Gastroesophageal sphincter (tissue), 4 donors: ENCODE measurements at regions not wholly inside any gene's neighbourhood (a gene's known extent, or its start where the extent isn't known, plus 50 kb on each side); places are given as distances from the start of the nearest gene placed in this dataset.

ENCODE experiments used
- ATAC-seq: fragments of 150-250 bp; one replicate; pipeline ENCODE4 v1.9.1; 2016; ENCODE audit warnings: mild to moderate bottlenecking, moderate library complexity
- H3K27ac ChIP-seq, 4 donors: fragments of 200-600 bp; sonication (generic) in 3 of 4; 1 replicate in 3 of 4; 2 replicates in 1 of 4; pipeline ENCODE4 v1.5.1; 2016 to 2019
- H3K27me3 ChIP-seq: fragments of 200-600 bp; sonication (generic); one replicate; pipeline ENCODE4 v1.5.1; 2019
- H3K36me3 ChIP-seq, 2 donors: fragments of 200-600 bp; sonication (generic); one replicate each; pipeline ENCODE4 v1.5.1; 2019; ENCODE audit warnings: control low read depth in 1 of 2
- H3K4me1 ChIP-seq, 3 donors: fragments of 200-600 bp; sonication (generic); 1 replicate in 2 of 3; 2 replicates in 1 of 3; pipeline ENCODE4 v1.5.1; 2016 to 2019; ENCODE audit warnings: control low read depth in 2 of 3
- H3K4me3 ChIP-seq, 2 donors: fragments of 200-600 bp; sonication (generic); one replicate each; pipeline ENCODE4 v1.5.1; 2019; ENCODE audit warnings: mild to moderate bottlenecking in 1 of 2, moderate library complexity in 1 of 2
- H3K9me3 ChIP-seq, 3 donors: fragments of 200-600 bp; sonication (generic); one replicate each; pipeline ENCODE4 v1.5.1; 2017 to 2019; ENCODE audit warnings: control low read depth in 2 of 3
- CTCF ChIP-seq, 4 experiments: fragments of 200-600 bp in 2 of 4; fragments of 450-650 bp in 2 of 4; sonication (generic) in 1 of 4; IDR thresholded peaks; one replicate each; pipeline ENCODE4 v1.5.1; 2017 to 2019; ENCODE audit warnings: antibody characterized with exemption in 4 of 4, mild to moderate bottlenecking in 2 of 4, moderate library complexity in 2 of 4
- EP300 ChIP-seq: sonication (generic); formaldehyde crosslinking; IDR thresholded peaks from one replicate; pipeline ENCODE4 v1.6.1; 2017; ENCODE audit warnings: antibody characterized with exemption, mild to moderate bottlenecking
- POLR2A ChIP-seq, 2 donors: fragments of 450-650 bp; IDR thresholded peaks; one replicate each; pipeline ENCODE4 v1.6.1; 2017; ENCODE audit warnings: antibody characterized with exemption in 2 of 2, mild to moderate bottlenecking in 2 of 2, moderate library complexity in 1 of 2
- POLR2AphosphoS5 ChIP-seq: sonication (generic); formaldehyde crosslinking; IDR thresholded peaks from one replicate; pipeline ENCODE4 v1.6.1; 2017; ENCODE audit warnings: antibody characterized with exemption
- WGBS, 2 donors: methylation state at CpG; one replicate each; pipeline ENCODE4 v1.1.5; 2018; ENCODE audit warnings: low coverage in 1 of 2; 5-methylcytosine and 5-hydroxymethylcytosine counted together

GRCh38 chr20:48474022-48474421, 353.8 kb downstream of the PREX1 start:
- no peak for ATAC-seq
- 70% methylated on average over 2 to 3 of the region's 5 CpGs for WGBS, 2 donors
- Histone ChIP-seq H3K27me3 (peaks cover 38% of the 10 kb centered on the region), H3K9me3 (no peaks in the 10 kb centered on the region), H3K4me3 (no peak overlapping the region), H3K27ac (no peak overlapping the region), H3K4me1 (no peaks in the 10 kb centered on the region), H3K36me3 (no peaks in the 10 kb centered on the region)
- TF ChIP-seq CTCF (IDR thresholded peaks at IDR 0.05) (no peak), EP300 (no peak)

DNA sequence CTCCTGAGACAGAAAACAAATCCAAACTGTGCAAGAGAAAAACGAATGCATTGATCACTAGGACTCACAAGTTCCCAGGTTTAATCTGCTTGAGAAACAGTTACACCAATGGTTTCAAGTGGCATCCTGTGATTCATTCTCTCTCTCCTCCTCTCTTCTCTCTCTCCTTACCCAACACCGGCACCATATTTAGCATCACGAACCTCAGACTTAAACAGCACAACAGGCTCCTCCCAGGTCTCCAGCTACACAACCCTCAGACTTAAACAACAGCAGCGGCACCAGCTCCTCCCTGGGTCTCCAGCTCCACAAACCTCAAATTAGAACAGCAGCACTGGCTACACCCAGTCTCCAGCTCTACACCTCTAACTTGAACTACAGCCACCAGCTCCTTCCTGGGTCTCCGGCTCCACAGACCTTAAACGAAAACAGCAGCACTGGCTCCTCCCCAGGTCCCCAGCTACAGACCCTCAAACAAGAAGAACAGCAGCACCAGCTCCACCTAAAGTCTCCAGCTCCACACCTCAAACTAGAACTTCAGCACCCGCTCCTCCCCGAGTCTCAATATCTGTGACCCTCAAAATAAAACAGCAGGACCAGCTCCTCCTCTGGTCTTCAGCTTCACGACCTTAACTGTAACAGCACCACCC, 355.9 kb downstream of the PREX1 start:
- 47 to 55% methylated on average over 8 to 9 of the region's 9 CpGs for WGBS, 2 donors
- no peak for TF ChIP-seq CTCF (IDR thresholded peaks at IDR 0.05)
- no peak for TF ChIP-seq POLR2AphosphoS5
- Histone ChIP-seq H3K27ac (no peak overlapping the region), H3K36me3 (no peaks in the 10 kb centered on the region), H3K4me1 (no peaks in the 10 kb centered on the region), H3K27me3 (peaks cover 20% of the 10 kb centered on the region), H3K4me3 (no peak overlapping the region), H3K9me3 (no peaks in the 10 kb centered on the region)
- no peak for ATAC-seq

- Histone ChIP-seq H3K4me1 (no peaks in the 10 kb centered on the region), H3K27me3 (peaks cover 15% of the 10 kb centered on the region), H3K27ac (no peak overlapping the region), H3K36me3 (no peaks in the 10 kb centered on the region), H3K4me3 (no peak overlapping the region), H3K9me3 (no peaks in the 10 kb centered on the region)
- 56 to 68% methylated on average over 3 to 5 of the region's 5 CpGs for WGBS, 2 donors
- no peak for TF ChIP-seq CTCF (IDR thresholded peaks at IDR 0.05)
- no peak for TF ChIP-seq EP300
- TF ChIP-seq POLR2AphosphoS5 = no peak
- TF ChIP-seq POLR2A (IDR thresholded peaks at IDR 0.05) = no peak
- ATAC-seq = no peak
These were observed 356.6 kb downstream of the PREX1 start for GRCh38 chr20:48471176-48471575.

GRCh38 chr20:48470141-48470540, 357.7 kb downstream of the PREX1 start:
- Histone ChIP-seq H3K4me1 (no peaks in the 10 kb centered on the region), H3K27me3 (peaks cover 15% of the 10 kb centered on the region), H3K4me3 (no peak overlapping the region), H3K36me3 (no peaks in the 10 kb centered on the region), H3K9me3 (no peaks in the 10 kb centered on the region), H3K27ac (no peak overlapping the region)
- TF ChIP-seq POLR2A (IDR thresholded peaks at IDR 0.05) (no peak), CTCF (IDR thresholded peaks at IDR 0.05) (no peak), EP300 (no peak), POLR2AphosphoS5 (no peak)
- ATAC-seq = no peak
- whole genome bisulfite sequencing, 2 donors = 72% methylated on average over 3 of the region's 3 CpGs; no CpG with 5 or more reads in 1 of the 2 donors

- Histone ChIP-seq H3K36me3 (no peaks in the 10 kb centered on the region), H3K4me1 (peaks cover 0 to 2% (median 0%) of the 10 kb centered on the region in 3 donors), H3K9me3 (no peaks in the 10 kb centered on the region), H3K4me3 (no peak overlapping the region), H3K27ac (no peak overlapping the region), H3K27me3 (peaks cover 14% of the 10 kb centered on the region)
- TF ChIP-seq POLR2AphosphoS5 (no peak), EP300 (no peak), CTCF (IDR thresholded peaks at IDR 0.05) (no peak), POLR2A (IDR thresholded peaks at IDR 0.05) (no peak)
- 70% methylated on average over 2 of the region's 4 CpGs; no CpG with 5 or more reads in 1 of the 2 donors for WGBS, 2 donors
- no peak for ATAC-seq
These were observed 358.8 kb downstream of the PREX1 start for GRCh38 chr20:48469026-48469425.
